GM21723 (cell line): ENCODE measurements at regions not wholly inside any gene's neighbourhood (a gene's known extent, or its start where the extent isn't known, plus 50 kb on each side); places are given as distances from the start of the nearest gene placed in this dataset.
"Not testable (repeated sequence)": the region's sequence is repeated elsewhere in the genome, so short reads cannot be mapped to it uniquely, and the experiment has no call there.

Source experiments
- ATAC-seq: cut with Tn5 transposase; IDR thresholded peaks from one replicate; pipeline ENCODE4 v1.9.1; 2021; ENCODE audit warnings: mild to moderate bottlenecking, moderate library complexity; ENCODE audit not compliant: unreplicated experiment

GRCh38 chr21:15932726-15933125, 202.9 kb downstream of the USP25 start:
- no peak for ATAC-seq

GRCh38 chr21:15935530-15935929, 205.7 kb downstream of the USP25 start:
- ATAC-seq = no peak

- ATAC-seq = no peak
These were observed 213.4 kb downstream of the USP25 start for GRCh38 chr21:15943009-15943666.

- ATAC-seq = no peak
These were observed 217.9 kb downstream of the USP25 start for GRCh38 chr21:15947677-15948076.

- ATAC-seq = no peak
These were observed 223.9 kb downstream of the USP25 start for GRCh38 chr21:15953551-15954116.

- no peak for ATAC-seq
These were observed 234.6 kb downstream of the USP25 start for GRCh38 chr21:15964236-15964855.

GRCh38 chr21:15966231-15966630, 236.4 kb downstream of the USP25 start:
- no peak for ATAC-seq

- ATAC-seq = no peak
These were observed 236.9 kb downstream of the USP25 start for GRCh38 chr21:15966651-15967050.

- ATAC-seq = no peak
These were observed 237.9 kb downstream of the USP25 start for GRCh38 chr21:15967661-15968060.

- no peak for ATAC-seq
These were observed 239.1 kb downstream of the USP25 start for GRCh38 chr21:15968776-15969310.

GRCh38 chr21:15976807-15977206, 247.0 kb downstream of the USP25 start:
- no peak for ATAC-seq

- no peak for ATAC-seq
These were observed 248.5 kb downstream of the USP25 start for GRCh38 chr21:15978215-15978738.

- not testable (repeated sequence) for ATAC-seq
These were observed 249.7 kb downstream of the USP25 start for GRCh38 chr21:15979493-15979892.

GRCh38 chr21:15986277-15986676, 256.5 kb downstream of the USP25 start:
- no peak for ATAC-seq

- ATAC-seq = no peak
These were observed 262.4 kb downstream of the USP25 start for GRCh38 chr21:15992171-15992570.

GRCh38 chr21:15993951-15994350, 264.2 kb downstream of the USP25 start:
- ATAC-seq = no peak

GRCh38 chr21:15999741-16000140, 270.0 kb downstream of the USP25 start:
- ATAC-seq = no peak

- no peak for ATAC-seq
These were observed 273.2 kb downstream of the USP25 start for GRCh38 chr21:16002874-16003466.

- ATAC-seq = no peak
These were observed 274.3 kb downstream of the USP25 start for GRCh38 chr21:16004086-16004485.

- ATAC-seq = no peak
These were observed 274.7 kb downstream of the USP25 start for GRCh38 chr21:16004523-16004922.

GRCh38 chr21:16005996-16006395, 276.2 kb downstream of the USP25 start:
- ATAC-seq = no peak

GRCh38 chr21:16007943-16008342, 278.2 kb downstream of the USP25 start:
- ATAC-seq = no peak
